ENCODE measurements at regions not wholly inside any gene's neighbourhood (a gene's known extent, or its start where the extent isn't known, plus 50 kb on each side); places are given as distances from the start of the nearest gene placed in this dataset.
"Not testable (repeated sequence)": the region's sequence is repeated elsewhere in the genome, so short reads cannot be mapped to it uniquely, and the experiment has no call there.

- intact Hi-C loops (cut with DNase I; ENCODE audit: low total_unique reads): no loop called here
- H3K4me3 ChIP-seq: no peak overlapping the region
- no peaks in the 10 kb centered on the region for H3K4me1 ChIP-seq
- peaks cover 0 to 25% (median 4%) of the 10 kb centered on the region in 8 donors for H3K9me3 ChIP-seq
- H3K27me3 ChIP-seq (replicated peaks in 1 of 7): no peaks in the 10 kb centered on the region
- H3K27ac ChIP-seq: no peak overlapping the region
- no peak for TF ChIP-seq CTCF (IDR thresholded peaks at IDR 0.05 in 8 of 11, conservative IDR thresholded peaks at IDR 0.05 in 3 of 11)
- TF ChIP-seq POLR2A (IDR thresholded peaks at IDR 0.05): no peak
- TF ChIP-seq POLR2AphosphoS5 (IDR thresholded peaks at IDR 0.05): no peak
- no peak for DNase-seq
- H3K36me3 ChIP-seq: no peaks in the 10 kb centered on the region
These were observed 419.5 kb downstream of the SPIN4 start for GRCh38 chrX:62931625-62932024.

- peaks cover 0 to 25% (median 4%) of the 10 kb centered on the region in 8 donors for H3K9me3 ChIP-seq
- H3K27me3 ChIP-seq (replicated peaks in 1 of 7): no peaks in the 10 kb centered on the region
- H3K4me3 ChIP-seq: no peak overlapping the region
- WGBS, 5 donors: 36 to 71% (median 57%) methylated on average over 1 to 2 of the region's 2 CpGs
- peak; percentile 25 for DNase-seq
- TF ChIP-seq CTCF (IDR thresholded peaks at IDR 0.05 in 8 of 11, conservative IDR thresholded peaks at IDR 0.05 in 3 of 11) (no peak), POLR2AphosphoS5 (IDR thresholded peaks at IDR 0.05) (no peak), POLR2A (IDR thresholded peaks at IDR 0.05) (no peak)
- H3K36me3 ChIP-seq: no peaks in the 10 kb centered on the region
- H3K27ac ChIP-seq: no peak overlapping the region
- intact Hi-C loops (cut with DNase I; ENCODE audit: low total_unique reads): no loop called here
- H3K4me1 ChIP-seq: no peaks in the 10 kb centered on the region
These were observed 422.2 kb downstream of the SPIN4 start for GRCh38 chrX:62928906-62929305.

GRCh38 chrX:62923093-62923492, 428.0 kb downstream of the SPIN4 start:
- Histone ChIP-seq H3K27me3 (replicated peaks in 1 of 7) (no peaks in the 10 kb centered on the region), H3K4me1 (no peaks in the 10 kb centered on the region), H3K9me3 (peaks cover 0 to 6% (median 0%) of the 10 kb centered on the region in 8 donors), H3K27ac (no peak overlapping the region), H3K36me3 (no peaks in the 10 kb centered on the region), H3K4me3 (no peak overlapping the region)
- TF ChIP-seq POLR2A (IDR thresholded peaks at IDR 0.05) (no peak), POLR2AphosphoS5 (IDR thresholded peaks at IDR 0.05) (no peak), CTCF (IDR thresholded peaks at IDR 0.05 in 8 of 11, conservative IDR thresholded peaks at IDR 0.05 in 3 of 11) (no peak)
- 73 to 80% (median 75%) methylated on average over 5 to 6 of the region's 6 CpGs; no CpG with 5 or more reads in 1 of the 5 donors for WGBS, 5 donors
- intact Hi-C loops (cut with DNase I; ENCODE audit: low total_unique reads): no loop called here
- DNase-seq: no peak

- H3K4me3 ChIP-seq; DNase-seq; intact Hi-C loops (cut with DNase I; ENCODE audit: low total_unique reads); H3K27ac ChIP-seq; H3K4me1 ChIP-seq; H3K27me3 ChIP-seq (replicated peaks in 1 of 7); H3K36me3 ChIP-seq: not testable (repeated sequence)
- H3K9me3 ChIP-seq: peaks cover 0 to 14% (median 3%) of the 10 kb centered on the region in 8 donors
- WGBS, 5 donors: 60 to 80% (median 79%) methylated on average over 1 to 6 of the region's 6 CpGs
These were observed 444.9 kb downstream of the SPIN4 start for GRCh38 chrX:62906200-62906599.

Measured in spleen (tissue), 11 donors.